GM18498 (cell line): ENCODE measurements at regions not wholly inside any gene's neighbourhood (a gene's known extent, or its start where the extent isn't known, plus 50 kb on each side); places are given as distances from the start of the nearest gene placed in this dataset.
A peak's percentile ranks its signal among the peaks of the same experiment; 100 is the strongest.

Experiments used
- ATAC-seq: cut with Tn5 transposase; IDR thresholded peaks from one replicate; pipeline ENCODE4 v1.9.1; 2021; ENCODE audit warnings: mild to moderate bottlenecking, moderate library complexity; ENCODE audit not compliant: unreplicated experiment

DNA sequence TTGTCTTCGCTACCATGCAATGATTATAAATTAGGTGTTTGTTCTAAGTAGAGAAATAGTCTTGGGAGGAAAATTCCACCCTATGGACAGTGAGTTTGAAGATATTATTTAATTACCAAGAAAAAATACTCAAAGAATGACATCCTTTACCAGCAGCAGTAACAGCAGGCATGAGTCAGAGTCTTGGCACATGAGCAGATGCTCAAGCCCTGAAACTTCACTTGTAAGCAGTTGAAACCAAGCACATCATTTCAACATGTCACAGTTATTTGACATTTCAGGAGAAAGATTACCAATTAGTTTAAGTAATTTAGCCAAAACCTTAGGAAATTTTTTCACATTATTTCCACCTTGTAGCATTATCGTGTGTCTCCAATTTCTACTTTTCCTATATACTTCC, 99.2 kb downstream of the C12orf50 start:
- no peak for ATAC-seq

DNA sequence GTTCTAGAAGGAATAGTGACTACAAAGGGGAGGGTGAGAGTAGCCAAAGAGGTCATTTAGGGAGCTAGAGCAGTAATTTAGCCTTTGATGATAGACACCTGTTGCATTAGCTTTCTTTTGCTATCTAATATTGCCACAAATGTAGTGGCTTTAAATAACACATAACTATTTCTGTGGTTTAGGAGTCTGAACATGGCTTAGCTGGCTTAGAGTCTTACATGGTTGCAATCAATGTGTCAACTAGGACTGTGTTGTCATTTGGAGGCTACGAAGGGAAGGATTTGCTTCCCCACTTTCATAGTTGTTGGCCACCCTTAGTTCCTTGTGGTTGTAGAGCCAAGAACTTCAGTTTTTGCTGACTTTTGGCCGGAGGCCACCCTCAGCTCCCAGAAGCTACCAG, 99.9 kb downstream of the C12orf50 start:
- ATAC-seq, result no peak

DNA sequence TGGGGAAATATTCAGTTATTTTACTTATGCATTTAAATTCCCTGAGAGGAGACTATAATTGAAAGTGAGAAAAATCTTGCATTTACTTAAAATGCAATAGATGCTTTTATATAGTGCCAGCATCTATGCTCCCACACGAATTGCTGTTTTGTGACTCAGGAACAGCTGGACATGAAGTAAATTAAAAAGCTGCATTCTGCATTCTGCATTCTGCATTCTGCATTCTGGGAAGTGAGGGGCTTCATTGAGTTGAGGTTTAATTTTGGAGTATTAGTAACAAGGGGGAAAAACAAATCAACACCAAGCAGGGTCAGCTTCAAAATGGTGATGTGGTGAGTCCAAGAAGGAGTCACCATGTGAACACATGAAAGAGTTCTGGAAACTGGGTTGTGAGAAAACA, 101.2 kb downstream of the C12orf50 start:
- ATAC-seq, result no peak

DNA sequence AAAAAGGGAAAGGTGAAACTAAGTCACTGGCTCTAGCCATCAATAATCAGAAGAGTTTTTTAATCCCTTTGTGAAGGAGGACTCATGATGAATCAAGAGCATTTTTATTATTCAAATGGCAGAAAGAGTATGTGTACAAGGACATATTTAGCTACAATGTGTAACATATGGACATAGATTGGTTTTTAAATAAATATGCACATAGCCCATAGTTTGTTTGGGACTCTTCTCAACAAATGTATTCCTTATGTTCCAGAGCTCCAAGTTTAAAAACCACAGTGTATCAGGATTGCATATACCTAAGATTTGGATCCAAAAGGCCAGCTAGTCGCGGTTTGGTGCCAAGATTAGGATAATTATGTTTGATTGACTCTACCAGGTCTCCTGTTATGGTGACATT, 104.2 kb downstream of the C12orf50 start:
- ATAC-seq, result no peak

DNA sequence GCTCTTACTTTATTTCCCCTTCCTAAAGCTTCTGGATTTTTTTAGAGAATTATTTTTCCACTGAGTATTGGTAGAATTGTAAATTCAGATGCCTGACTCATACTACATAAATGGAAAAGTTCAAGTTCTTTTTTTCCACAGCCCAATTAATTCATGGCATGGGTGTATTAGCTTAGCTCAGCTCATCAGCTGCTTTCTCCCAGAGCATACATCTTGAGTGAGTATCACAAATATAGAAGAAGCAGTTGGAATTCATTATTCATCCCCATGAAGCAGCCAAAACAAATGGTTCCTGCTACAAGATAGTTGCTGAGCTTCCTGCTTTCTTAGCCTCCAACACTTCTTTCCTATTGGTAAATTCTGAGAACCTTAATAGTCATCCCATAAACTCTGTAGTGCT, 105.1 kb downstream of the C12orf50 start:
- no peak for ATAC-seq

DNA sequence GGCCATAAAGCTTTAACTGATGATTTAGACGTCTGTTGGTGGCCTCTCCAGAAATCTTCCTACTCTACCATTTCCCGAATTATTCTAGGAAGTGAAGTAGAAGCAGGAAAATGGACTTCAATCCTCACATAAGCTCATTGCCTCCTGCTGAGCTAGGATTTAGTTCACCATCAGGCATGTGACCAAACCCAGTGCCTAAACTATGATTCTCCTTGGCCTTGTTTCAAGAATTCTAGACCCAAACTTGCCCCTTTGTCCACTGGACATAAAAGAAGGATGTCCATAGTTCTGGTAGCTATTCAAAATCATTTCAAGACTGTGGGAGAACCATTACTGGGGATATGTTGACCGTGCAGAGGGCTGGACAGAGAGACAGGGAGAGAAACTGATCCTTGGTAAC, 105.8 kb downstream of the C12orf50 start:
- ATAC-seq, result no peak

DNA sequence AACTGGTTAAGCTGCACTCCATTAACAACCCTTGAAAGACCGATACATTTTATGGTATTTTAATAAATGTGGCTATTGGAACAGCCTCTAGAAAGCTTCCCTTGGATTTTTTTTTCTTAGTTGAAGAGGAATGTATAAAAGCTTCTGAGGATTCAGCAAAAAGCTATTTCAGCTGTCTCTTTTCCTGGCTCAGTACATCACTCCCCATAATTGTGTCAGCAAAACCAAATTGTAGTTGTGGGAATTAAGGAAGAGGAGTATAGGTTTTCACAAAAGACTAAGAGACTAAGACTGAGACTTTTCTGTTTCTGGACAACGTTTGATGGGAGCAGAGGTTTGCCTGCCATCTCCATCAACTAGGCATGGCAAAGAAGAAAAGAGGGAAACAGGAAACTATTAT, 106.5 kb downstream of the C12orf50 start:
- ATAC-seq, result no peak

DNA sequence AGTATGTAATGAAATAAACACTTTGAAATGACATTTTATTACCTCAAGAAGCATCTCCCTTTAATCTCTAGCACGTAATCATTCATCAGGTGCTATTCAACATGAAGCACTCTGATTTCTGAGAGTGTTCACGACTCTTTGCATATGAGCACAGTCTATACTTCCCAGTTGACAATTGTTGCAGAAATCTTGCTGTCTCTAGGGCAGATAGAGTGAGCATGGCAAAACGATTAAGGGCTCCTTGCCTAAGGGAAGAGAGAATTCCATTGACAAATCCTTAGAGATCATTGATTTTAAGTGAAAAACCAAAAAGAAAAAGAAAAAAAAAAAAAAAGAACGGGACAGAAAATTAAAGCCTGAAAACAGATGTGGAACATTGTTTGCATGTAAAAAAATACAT, 107.6 kb downstream of the C12orf50 start:
- no peak for ATAC-seq

DNA sequence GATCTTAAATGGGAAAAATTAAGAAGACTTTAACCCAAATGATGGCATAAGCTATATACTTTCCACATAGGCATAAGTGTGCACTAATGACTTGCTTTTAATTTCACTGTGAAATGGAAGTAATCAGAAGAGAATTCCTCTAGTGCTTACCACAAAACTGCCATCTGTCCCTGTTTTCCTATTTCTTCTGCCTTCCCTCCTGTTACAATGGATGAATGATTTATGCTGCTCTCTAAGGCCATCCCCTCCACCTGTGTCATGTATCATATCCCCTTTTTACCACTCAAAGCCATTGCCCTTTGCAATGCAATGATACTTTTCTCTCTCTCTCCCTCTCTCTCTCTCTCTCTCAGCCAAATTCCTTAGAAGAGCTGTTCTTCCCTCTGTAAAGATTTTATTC, 109.1 kb downstream of the C12orf50 start:
- ATAC-seq, result no peak

DNA sequence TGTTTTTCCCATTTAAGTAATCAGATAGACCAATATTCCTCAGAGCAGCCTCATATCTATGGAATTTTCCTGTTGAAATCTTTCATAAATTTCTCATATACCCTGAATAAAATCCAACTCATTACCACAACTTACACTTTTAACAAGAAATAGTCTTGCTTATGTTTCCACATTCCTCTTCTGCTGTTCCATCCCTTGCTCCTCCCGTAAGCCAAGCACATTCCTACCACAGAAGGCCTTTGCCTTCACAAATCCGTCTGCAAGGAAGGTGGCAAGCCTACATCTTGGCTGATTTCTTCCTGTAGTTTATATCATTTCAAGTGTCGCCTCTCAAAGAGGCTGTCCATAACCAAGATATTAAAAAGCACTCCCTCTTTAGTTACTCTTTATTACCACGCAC, 127.7 kb downstream of the C12orf50 start:
- ATAC-seq, result no peak

DNA sequence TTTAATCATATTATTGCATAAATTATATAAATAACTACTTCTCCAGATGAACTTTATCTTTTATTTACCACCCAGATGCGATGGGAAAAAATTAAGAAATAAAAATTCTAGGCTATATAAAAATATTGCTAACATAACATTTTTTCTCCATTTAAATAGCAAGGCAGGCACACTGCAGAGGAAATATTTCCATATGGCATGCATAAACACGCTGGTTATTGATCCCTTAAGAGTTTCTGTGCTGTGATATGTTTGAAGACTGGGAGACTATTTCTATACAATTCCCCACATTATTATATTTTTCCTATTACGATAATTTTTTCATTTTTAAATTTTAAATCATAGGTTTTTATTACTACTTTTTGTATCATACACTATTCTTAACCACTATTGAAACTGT, 131.5 kb downstream of the C12orf50 start:
- no peak for ATAC-seq

DNA sequence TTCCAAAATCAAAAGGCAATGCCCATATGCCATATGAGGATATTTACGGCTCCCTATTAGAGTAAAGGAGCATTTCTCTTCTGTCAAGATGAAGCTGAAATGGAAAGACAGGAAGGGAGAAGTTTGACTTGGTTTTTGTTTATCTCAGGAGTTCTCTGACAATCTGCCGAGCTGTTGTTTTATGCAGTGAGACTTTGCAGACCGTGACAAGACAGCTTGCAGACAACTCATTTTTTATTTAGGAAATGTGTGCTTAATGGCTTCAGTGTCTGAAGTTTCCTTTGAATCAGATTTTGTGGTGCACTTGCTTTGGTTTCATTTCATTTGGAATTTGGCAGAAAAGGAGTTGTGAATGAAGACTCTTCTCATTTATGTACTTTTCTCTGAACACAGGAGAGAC, 145.4 kb downstream of the C12orf50 start:
- ATAC-seq, result no peak

DNA sequence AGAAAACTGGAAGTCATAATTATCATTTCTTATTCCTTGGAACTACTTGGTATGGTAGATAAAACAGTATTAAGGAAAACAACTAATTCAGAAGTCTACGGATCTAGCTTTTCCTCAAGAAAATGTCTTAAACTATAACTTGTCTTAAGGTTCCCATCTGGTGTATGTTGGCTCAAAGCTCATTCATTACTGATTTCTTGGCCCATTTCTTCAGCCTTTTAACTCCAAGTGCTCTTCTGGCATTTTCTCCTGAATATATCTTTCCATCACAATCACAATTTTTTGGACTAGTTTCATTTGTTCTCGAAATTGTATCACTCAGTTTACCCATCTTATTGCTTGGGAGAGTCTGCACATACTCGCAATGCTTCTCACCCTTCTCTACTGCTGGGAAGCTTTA, 150.1 kb downstream of the C12orf50 start:
- ATAC-seq, result no peak

DNA sequence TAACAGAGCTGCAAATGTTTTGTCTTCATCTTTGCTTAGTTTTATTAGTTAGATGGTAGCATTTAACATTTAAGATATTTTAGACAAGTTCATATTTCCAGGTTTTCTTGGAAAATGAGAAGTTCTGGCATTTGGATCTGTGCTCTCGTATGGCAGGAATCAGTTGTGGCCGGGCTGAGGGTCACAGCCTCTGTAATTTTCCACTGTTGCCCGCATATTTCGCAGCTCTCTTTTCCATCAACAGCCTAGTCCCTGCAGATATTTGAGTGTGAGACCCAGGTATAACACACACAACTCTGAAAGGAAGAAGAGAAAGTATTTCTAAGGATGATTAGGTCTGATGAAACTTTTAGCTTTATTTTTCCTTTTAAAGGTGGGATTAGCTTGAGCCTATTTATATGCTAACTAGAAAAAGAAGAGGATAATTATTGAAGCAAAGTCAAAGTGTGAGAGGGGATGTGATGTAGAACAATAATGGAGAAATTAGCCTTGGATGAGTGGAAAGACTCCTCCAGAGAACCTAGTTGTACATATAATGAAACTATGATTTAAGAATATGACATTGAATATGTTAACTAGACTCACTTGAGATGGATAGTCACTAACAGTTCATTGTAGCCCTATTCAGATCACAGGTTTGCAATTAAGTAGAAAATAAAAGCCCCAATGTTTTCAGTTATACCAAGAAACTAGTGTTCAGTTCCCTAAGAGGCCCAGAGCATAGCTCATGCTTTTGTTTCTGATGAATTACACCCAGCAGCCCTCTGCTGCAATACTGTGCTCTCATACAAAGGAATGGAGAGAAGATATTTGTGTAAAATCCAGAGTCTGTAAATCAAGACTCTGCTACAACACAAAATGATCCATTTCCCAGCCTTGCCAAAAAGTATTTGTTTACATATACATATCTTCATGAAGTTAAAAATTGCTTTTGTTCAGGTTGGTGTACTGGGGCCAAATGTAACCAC, 158.4 kb downstream of the C12orf50 start:
- no peak for ATAC-seq

DNA sequence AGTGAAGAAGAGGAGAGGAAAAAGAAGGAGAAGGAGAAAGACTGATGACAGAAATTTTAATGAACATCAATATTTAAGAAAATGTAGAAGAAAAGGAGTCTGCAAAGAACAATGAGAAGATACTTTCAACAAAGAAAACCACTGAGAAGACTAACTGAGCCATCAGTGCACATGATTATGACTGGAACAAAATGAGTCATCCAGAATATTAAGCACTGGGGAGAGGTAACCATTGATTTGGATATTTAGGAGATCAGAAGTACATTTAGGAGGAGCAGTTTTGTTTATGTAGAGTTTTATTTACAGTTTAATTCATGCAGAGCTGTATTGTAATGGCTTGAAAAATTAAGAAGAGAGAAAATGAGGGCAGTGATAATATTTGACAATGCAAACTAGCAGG, 159.1 kb downstream of the C12orf50 start:
- no peak for ATAC-seq

DNA sequence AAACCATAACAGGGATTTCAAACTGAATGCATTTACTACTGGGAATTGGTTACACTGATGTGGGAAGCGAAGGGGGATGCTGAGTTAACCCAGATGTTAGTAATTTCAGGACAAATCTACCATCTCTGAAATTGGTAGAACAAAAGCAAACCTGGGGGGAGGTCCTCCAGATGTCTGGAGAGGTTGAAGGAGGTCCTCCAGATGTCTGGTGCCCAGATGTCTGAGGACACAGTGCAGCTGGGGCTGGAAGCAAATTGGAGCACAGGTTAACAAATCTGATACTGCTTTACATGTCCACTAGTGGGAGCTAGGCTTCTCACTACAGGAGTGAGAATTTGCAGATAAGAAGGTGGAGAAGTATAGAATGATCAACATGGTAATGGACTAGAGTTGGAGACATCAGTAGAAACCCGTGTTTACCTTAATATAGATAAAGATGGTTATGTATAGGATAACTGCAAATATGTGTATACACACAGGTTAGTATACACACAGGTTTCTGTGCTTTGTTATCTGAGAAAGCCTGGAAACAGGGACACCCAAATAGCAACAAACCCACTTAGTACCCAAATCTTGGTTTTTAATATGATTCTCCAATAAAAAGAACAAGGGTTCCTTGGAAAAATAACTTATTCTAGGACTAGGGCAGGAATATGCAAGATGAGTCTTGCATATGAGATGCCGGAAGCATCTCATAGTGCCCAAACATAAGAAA, 162.5 kb downstream of the C12orf50 start:
- no peak for ATAC-seq

DNA sequence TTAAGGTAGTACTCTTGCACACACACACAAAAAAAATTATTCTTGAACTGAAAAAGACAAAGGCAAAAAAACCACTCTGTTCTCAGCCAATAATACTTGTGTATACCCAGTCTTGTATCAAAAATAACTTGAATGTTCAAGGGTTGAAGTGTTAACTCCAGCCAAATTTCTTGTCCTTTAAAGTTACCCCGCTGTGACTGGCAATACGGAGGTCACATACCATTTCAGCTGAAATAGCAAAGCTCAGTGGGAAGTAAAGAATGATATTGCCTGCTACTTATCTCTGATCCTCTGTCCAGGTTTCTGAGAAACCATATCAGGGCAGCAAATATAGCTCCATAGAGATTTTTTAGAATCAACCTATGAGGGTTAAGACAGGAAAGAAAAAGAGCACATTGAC, 167.4 kb downstream of the C12orf50 start:
- ATAC-seq, result no peak

DNA sequence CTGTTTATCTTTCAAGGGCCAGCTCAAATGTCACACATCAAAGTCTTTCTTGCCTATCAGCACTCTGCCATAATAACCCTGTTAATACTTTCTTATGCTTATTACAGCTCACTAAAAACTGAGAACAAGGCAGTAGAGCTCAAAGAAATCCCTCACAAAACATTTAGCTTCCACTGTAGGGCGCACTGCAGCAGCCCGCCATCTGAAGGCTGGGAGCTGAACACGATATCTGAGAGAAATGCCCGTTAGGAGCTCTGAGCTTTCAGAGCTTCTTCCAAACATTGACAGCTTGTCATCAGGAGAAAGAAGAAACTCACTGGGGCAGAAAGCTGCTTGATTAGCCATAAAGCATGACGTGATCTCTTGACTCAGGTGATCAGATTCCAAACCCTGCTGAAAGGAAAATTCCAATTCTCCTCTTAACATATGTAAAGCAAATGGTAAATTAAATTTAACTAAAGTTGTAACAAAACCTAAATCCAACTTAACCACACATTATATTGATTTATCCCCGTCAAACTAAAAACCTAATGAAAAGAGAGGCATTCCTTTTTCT, 175.7 kb downstream of the C12orf50 start:
- no peak for ATAC-seq

DNA sequence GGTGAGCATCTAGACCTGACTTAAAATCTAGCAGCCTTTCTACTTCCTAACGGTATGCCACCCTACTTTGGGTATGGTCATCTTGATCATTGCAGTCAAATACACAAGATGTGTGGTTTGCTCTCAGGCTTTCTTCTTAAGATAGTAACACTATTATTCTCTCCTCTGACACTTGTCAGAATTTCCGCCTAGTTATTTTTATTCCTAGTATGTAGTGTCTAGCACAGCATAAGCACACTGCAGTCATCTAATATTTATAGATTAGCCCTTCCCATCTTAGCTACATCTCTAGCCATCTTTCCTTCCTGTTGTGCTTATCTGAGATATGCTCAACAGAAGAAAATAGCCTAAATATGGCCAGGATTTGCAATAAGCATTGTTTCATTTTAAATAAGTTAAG, 180.1 kb downstream of the C12orf50 start:
- ATAC-seq, result no peak

DNA sequence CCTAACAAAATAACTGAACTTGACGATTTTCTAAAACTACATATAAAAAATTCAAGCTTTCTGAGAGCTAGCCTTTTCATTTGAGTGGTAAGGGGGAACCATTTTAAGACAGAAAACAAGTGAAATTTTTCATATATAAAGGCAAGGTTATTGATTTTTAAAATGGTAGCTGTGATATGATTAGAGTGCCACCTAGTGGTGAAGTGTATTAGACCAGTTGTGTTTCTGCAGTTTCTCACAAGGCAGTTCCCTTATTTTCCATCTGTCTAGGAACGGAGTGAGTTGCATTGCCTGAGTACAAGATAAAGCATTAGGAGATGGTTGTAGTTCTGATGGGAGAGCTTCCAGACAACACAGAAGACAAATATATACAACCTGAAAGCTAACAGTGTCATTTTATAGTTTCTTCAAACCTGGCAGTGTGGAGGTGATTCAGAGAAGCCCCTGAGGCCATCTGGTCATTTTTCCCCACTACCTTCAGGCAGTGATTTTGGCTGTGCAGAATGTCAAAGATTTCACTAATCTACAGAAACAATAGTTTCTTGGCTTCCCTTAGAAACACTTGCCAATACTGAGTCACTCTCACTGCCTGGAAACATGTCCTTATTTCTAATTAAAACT, 180.8 kb downstream of the C12orf50 start:
- peak; percentile 69 for ATAC-seq

DNA sequence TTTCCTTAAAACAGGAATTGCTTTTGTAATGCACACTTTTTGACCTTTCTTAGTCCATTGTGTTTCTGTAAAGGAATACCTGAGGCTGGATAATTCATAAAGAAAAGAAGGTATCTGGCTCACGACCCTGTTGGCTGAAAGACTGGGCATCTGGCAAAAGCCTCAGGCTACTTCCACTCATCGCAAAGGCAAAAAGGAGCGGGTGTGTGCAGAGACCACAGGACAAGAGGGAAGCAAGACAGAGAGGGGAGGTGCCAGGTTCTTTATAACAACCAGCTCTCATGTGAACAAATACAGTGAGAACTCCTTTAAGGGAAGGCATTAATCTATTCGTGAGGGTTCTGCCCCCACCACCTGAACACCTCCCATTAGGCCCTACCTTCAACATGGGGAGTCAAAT, 182.1 kb downstream of the C12orf50 start:
- no peak for ATAC-seq

DNA sequence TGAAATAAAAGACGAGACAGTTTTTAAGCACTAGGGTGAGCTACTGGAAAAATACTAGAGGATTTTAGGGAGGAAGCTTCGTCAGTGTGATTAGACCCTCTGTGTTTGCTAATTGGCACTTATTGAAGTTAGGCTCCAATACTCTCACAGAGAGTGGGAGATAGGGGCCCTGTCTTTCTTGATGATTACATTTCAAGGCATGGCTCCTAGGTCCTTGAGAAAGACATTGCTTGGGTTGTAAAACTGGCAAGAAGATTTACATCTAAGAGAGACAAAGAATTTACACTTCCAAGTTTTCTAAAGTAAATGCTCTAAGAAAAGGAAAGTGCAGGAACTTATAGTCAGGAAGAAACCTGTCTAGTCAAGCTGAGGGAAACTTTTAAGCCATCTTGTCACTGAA, 183.2 kb downstream of the C12orf50 start:
- ATAC-seq, result no peak
